HepG2 (cell line): ENCODE measurements at regions not wholly inside any gene's neighbourhood (a gene's known extent, or its start where the extent isn't known, plus 50 kb on each side); places are given as distances from the start of the nearest gene placed in this dataset.
A peak's percentile ranks its signal among the peaks of the same experiment; 100 is the strongest.

Experiments used
- CAMTA2 ChIP-seq: sonication (generic); formaldehyde crosslinking; IDR thresholded peaks from 2 replicates; pipeline ENCODE4 v1.4.0; 2020; ENCODE audit warnings: mild to moderate bottlenecking, missing genetic modification reagents, borderline replicate concordance
- EHMT2 ChIP-seq: fragments of 200-600 bp; sonication (generic); IDR thresholded peaks from 2 replicates; pipeline ENCODE4 v1.7.0; 2017; ENCODE audit warnings: antibody characterized with exemption, low read depth, low read length, borderline replicate concordance
- ELF3 ChIP-seq: IDR thresholded peaks from 2 replicates; pipeline ENCODE4 v1.6.1; 2016; ENCODE audit warnings: missing genetic modification reagents, missing compliant biosample characterization
- FOXC1 ChIP-seq: sonication (generic); formaldehyde crosslinking; IDR thresholded peaks from 2 replicates; pipeline ENCODE4 v1.8.0; 2022; ENCODE audit warnings: mild to moderate bottlenecking, missing genetic modification reagents, borderline replicate concordance
- MEIS2 ChIP-seq: sonication (generic); formaldehyde crosslinking; IDR thresholded peaks from 2 replicates; pipeline ENCODE4 v1.9.0; 2021; ENCODE audit warnings: mild to moderate bottlenecking, missing genetic modification reagents
- MLLT10 ChIP-seq: sonication (generic); formaldehyde crosslinking; IDR thresholded peaks from 2 replicates; pipeline ENCODE4 v1.4.0; 2020; ENCODE audit warnings: missing genetic modification reagents
- MTF2 ChIP-seq: sonication (generic); formaldehyde crosslinking; IDR thresholded peaks from 2 replicates; pipeline ENCODE4 v1.5.0; 2020; ENCODE audit warnings: missing genetic modification reagents, borderline replicate concordance
- NFYC ChIP-seq: IDR thresholded peaks from 2 replicates; pipeline ENCODE4 v1.6.1; 2016; ENCODE audit warnings: missing genetic modification reagents, missing compliant biosample characterization
- RBFOX2 ChIP-seq: fragments of 200-400 bp; formaldehyde crosslinking; IDR thresholded peaks from 2 replicates; pipeline ENCODE4 v1.6.1; 2017; ENCODE audit warnings: low read depth, mild to moderate bottlenecking, low read length
- REL ChIP-seq: sonication (generic); formaldehyde crosslinking; conservative IDR thresholded peaks from 2 replicates; pipeline ENCODE4 v1.8.0; 2022; ENCODE audit warnings: mild to moderate bottlenecking, missing genetic modification reagents, moderate library complexity
- SIX4 ChIP-seq: sonication (generic); formaldehyde crosslinking; IDR thresholded peaks from 2 replicates; pipeline ENCODE4 v1.4.0; 2020; ENCODE audit warnings: missing genetic modification reagents
- TMF1 ChIP-seq: sonication (generic); formaldehyde crosslinking; IDR thresholded peaks from 2 replicates; pipeline ENCODE4 v1.8.1; 2022; ENCODE audit warnings: low read depth, missing genetic modification reagents
- U2AF2 ChIP-seq: fragments of 200-400 bp; formaldehyde crosslinking; IDR thresholded peaks from 2 replicates; pipeline ENCODE4 v1.6.1; 2017; ENCODE audit warnings: low read depth, mild to moderate bottlenecking, low read length
- ZFP82 ChIP-seq: sonication (generic); formaldehyde crosslinking; IDR thresholded peaks from 2 replicates; pipeline ENCODE4 v1.5.1; 2020; ENCODE audit warnings: mild to moderate bottlenecking, missing genetic modification reagents, borderline replicate concordance
- ZNF557 ChIP-seq: sonication (generic); formaldehyde crosslinking; IDR thresholded peaks from 2 replicates; pipeline ENCODE4 v1.4.0; 2020; ENCODE audit warnings: missing genetic modification reagents
- ZNF724P ChIP-seq: sonication (generic); formaldehyde crosslinking; IDR thresholded peaks from 2 replicates; pipeline ENCODE4 v1.8.0; 2022; ENCODE audit warnings: missing genetic modification reagents, borderline replicate concordance
- ZNF879 ChIP-seq: sonication (generic); formaldehyde crosslinking; IDR thresholded peaks from 2 replicates; pipeline ENCODE4 v1.8.1; 2023; ENCODE audit warnings: missing genetic modification reagents
- TF ChIP-seq, protein P1 (sequence below): sonication (generic); formaldehyde crosslinking; IDR thresholded peaks from 2 replicates; pipeline ENCODE4 v1.5.0; 2020; ENCODE audit warnings: mild to moderate bottlenecking, low read depth, missing genetic modification reagents, borderline replicate concordance
- TF ChIP-seq, protein P2 (sequence below): sonication (generic); formaldehyde crosslinking; IDR thresholded peaks from 2 replicates; pipeline ENCODE4 v1.9.0; 2021; ENCODE audit warnings: missing genetic modification reagents, mild to moderate bottlenecking, borderline replicate concordance
- TF ChIP-seq, protein P3 (sequence below): sonication (generic); formaldehyde crosslinking; conservative IDR thresholded peaks from 2 replicates; pipeline ENCODE4 v1.4.0; 2020; ENCODE audit warnings: missing genetic modification reagents
- TF ChIP-seq, protein P4 (sequence below): sonication (generic); formaldehyde crosslinking; IDR thresholded peaks from 2 replicates; pipeline ENCODE4 v1.4.0; 2020; ENCODE audit warnings: missing genetic modification reagents, borderline replicate concordance
- TF ChIP-seq, protein P5 (sequence below): sonication (generic); formaldehyde crosslinking; IDR thresholded peaks from 2 replicates; pipeline ENCODE4 v1.4.0; 2020; ENCODE audit warnings: missing genetic modification reagents, borderline replicate concordance

DNA sequence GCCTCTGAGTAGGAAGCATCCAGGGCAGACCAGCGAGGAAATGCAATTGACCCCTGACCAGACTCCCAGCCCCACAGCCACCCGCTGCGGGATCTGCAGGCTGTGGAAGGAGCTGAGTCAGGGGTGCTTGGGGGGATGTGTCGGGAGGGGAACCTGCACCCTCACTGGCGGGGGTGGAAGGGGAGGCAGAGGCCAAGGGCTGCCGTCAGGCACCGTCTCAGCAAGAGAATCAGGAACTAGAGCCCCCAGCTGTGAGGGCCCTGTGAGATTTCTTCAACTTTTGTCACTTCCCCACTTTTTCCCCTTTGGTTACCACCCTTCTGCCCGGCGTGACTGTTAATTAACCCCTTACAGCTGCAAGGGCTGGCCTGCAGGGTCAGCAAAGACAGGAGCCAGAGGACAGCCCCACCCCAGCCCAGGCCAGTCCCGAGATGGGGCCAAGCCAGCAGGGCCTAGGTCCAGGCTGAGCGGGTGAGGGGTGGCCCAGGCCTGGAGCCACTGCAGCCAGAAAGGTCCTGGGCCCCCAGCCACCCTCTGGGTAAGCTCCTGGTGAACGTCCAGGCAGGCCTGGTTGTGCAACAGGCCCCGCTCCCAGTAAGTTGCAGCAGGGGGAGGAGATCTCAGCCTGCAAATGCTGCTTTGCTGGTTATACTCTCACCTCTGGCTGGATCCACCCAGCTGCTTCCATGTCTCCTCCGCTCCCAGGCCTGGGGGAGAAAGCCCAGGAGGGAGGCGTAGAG, 147.0 kb upstream of the ID2 start (continued):
- TF ChIP-seq FOXC1 = no peak
- TF ChIP-seq RBFOX2 = no peak
- no peak for TF ChIP-seq NFYC (CRISPR knock-in tag)
- no peak for TF ChIP-seq ZNF879 (CRISPR knock-in tag)
- TF ChIP-seq ELF3 = 0 out of 2 replicates have a peak, but pooled peaks have one; percentile 10
- TF ChIP-seq, protein P1, sequence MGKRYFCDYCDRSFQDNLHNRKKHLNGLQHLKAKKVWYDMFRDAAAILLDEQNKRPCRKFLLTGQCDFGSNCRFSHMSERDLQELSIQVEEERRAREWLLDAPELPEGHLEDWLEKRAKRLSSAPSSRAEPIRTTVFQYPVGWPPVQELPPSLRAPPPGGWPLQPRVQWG (CRISPR knock-in tag) = no peak
- no peak; the same call in 1 of the 2 replicates for TF ChIP-seq ZFP82 (CRISPR knock-in tag)
- no peak for TF ChIP-seq U2AF2
- TF ChIP-seq SIX4 (CRISPR knock-in tag) = no peak
- TF ChIP-seq, protein P2, sequence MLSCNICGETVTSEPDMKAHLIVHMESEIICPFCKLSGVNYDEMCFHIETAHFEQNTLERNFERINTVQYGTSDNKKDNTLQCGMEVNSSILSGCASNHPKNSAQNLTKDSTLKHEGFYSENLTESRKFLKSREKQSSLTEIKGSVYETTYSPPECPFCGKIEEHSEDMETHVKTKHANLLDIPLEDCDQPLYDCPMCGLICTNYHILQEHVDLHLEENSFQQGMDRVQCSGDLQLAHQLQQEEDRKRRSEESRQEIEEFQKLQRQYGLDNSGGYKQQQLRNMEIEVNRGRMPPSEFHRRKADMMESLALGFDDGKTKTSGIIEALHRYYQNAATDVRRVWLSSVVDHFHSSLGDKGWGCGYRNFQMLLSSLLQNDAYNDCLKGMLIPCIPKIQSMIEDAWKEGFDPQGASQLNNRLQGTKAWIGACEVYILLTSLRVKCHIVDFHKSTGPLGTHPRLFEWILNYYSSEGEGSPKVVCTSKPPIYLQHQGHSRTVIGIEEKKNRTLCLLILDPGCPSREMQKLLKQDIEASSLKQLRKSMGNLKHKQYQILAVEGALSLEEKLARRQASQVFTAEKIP = no peak
- no peak for TF ChIP-seq CAMTA2 (CRISPR knock-in tag)
- TF ChIP-seq MEIS2 (CRISPR knock-in tag) = 0 out of 2 replicates have a peak, but pooled peaks have one; percentile 55
- TF ChIP-seq, protein P3, sequence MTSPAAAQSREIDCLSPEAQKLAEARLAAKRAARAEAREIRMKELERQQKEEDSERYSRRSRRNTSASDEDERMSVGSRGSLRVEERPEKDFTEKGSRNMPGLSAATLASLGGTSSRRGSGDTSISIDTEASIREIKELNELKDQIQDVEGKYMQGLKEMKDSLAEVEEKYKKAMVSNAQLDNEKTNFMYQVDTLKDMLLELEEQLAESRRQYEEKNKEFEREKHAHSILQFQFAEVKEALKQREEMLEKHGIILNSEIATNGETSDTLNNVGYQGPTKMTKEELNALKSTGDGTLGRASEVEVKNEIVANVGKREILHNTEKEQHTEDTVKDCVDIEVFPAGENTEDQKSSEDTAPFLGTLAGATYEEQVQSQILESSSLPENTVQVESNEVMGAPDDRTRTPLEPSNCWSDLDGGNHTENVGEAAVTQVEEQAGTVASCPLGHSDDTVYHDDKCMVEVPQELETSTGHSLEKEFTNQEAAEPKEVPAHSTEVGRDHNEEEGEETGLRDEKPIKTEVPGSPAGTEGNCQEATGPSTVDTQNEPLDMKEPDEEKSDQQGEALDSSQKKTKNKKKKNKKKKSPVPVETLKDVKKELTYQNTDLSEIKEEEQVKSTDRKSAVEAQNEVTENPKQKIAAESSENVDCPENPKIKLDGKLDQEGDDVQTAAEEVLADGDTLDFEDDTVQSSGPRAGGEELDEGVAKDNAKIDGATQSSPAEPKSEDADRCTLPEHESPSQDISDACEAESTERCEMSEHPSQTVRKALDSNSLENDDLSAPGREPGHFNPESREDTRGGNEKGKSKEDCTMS (CRISPR knock-in tag) = no peak
- no peak for TF ChIP-seq ZNF557 (CRISPR knock-in tag)
- TF ChIP-seq, protein P4, sequence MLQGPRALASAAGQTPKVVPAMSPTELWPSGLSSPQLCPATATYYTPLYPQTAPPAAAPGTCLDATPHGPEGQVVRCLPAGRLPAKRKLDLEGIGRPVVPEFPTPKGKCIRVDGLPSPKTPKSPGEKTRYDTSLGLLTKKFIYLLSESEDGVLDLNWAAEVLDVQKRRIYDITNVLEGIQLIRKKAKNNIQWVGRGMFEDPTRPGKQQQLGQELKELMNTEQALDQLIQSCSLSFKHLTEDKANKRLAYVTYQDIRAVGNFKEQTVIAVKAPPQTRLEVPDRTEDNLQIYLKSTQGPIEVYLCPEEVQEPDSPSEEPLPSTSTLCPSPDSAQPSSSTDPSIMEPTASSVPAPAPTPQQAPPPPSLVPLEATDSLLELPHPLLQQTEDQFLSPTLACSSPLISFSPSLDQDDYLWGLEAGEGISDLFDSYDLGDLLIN = no peak
- no peak for TF ChIP-seq MLLT10 (CRISPR knock-in tag)
- TF ChIP-seq REL = no peak
- TF ChIP-seq TMF1 (CRISPR knock-in tag) = 0 out of 2 replicates have a peak, but pooled peaks have one; percentile 32
- TF ChIP-seq EHMT2 = no peak
- TF ChIP-seq ZNF724P (CRISPR knock-in tag) = no peak
- TF ChIP-seq, protein P5, sequence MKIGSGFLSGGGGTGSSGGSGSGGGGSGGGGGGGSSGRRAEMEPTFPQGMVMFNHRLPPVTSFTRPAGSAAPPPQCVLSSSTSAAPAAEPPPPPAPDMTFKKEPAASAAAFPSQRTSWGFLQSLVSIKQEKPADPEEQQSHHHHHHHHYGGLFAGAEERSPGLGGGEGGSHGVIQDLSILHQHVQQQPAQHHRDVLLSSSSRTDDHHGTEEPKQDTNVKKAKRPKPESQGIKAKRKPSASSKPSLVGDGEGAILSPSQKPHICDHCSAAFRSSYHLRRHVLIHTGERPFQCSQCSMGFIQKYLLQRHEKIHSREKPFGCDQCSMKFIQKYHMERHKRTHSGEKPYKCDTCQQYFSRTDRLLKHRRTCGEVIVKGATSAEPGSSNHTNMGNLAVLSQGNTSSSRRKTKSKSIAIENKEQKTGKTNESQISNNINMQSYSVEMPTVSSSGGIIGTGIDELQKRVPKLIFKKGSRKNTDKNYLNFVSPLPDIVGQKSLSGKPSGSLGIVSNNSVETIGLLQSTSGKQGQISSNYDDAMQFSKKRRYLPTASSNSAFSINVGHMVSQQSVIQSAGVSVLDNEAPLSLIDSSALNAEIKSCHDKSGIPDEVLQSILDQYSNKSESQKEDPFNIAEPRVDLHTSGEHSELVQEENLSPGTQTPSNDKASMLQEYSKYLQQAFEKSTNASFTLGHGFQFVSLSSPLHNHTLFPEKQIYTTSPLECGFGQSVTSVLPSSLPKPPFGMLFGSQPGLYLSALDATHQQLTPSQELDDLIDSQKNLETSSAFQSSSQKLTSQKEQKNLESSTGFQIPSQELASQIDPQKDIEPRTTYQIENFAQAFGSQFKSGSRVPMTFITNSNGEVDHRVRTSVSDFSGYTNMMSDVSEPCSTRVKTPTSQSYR (CRISPR knock-in tag) = peak; percentile 67; the same call in 1 of the 2 replicates
- TF ChIP-seq MTF2 (CRISPR knock-in tag) = no peak
